Mesenchymal stem cell (in vitro differentiated cells and primary cell): ENCODE measurements at regions not wholly inside any gene's neighbourhood (a gene's known extent, or its start where the extent isn't known, plus 50 kb on each side); places are given as distances from the start of the nearest gene placed in this dataset.
A peak's percentile ranks its signal among the peaks of the same experiment; 100 is the strongest.
"Not testable (repeated sequence)": the region's sequence is repeated elsewhere in the genome, so short reads cannot be mapped to it uniquely, and the experiment has no call there.

Experiments used
- DNase-seq: peaks from one replicate; pipeline ENCODE4 v3.0.0-alpha.2; 2013
- H2AFZ ChIP-seq: one replicate; pipeline ENCODE4 v1.6.1; 2013; ENCODE audit warnings: low read depth, mild to moderate bottlenecking, control low read depth, inconsistent platforms, low read length, moderate library complexity
- H2AK5ac ChIP-seq: 2 replicates; pipeline ENCODE4 v1.6.1; 2013; ENCODE audit warnings: low read length, moderate library complexity, mild to moderate bottlenecking, inconsistent platforms; ENCODE audit not compliant: severe bottlenecking
- H2BK120ac ChIP-seq: one replicate; pipeline ENCODE4 v1.6.1; 2013; ENCODE audit warnings: low read depth, mild to moderate bottlenecking, inconsistent platforms, low read length, moderate library complexity
- H2BK12ac ChIP-seq, 2 experiments: one replicate each; pipeline ENCODE4 v1.6.1; 2013; ENCODE audit warnings: inconsistent platforms in 2 of 2, low read length in 2 of 2, mild to moderate bottlenecking in 2 of 2, moderate library complexity in 2 of 2, control low read depth in 1 of 2
- H2BK15ac ChIP-seq: one replicate; pipeline ENCODE4 v1.6.1; 2013; ENCODE audit warnings: mild to moderate bottlenecking, low read depth, inconsistent platforms; ENCODE audit not compliant: poor library complexity, severe bottlenecking
- H2BK5ac ChIP-seq: 2 replicates; pipeline ENCODE4 v1.6.1; 2013; ENCODE audit warnings: low read depth, mild to moderate bottlenecking, low read length, control low read depth, inconsistent platforms; ENCODE audit not compliant: poor library complexity, severe bottlenecking
- H3K14ac ChIP-seq, 2 experiments: one replicate each; pipeline ENCODE4 v1.6.1; 2013; ENCODE audit warnings: inconsistent platforms in 2 of 2, low read length in 2 of 2, control low read depth in 1 of 2, mild to moderate bottlenecking in 1 of 2, moderate library complexity in 1 of 2
- H3K18ac ChIP-seq, 2 experiments: one replicate each; pipeline ENCODE4 v1.6.1; 2013; ENCODE audit warnings: inconsistent platforms in 2 of 2, low read length in 2 of 2, control low read depth in 1 of 2, low read depth in 1 of 2, mild to moderate bottlenecking in 1 of 2
- H3K23ac ChIP-seq, 2 experiments: one replicate each; pipeline ENCODE4 v1.6.1; 2013; ENCODE audit warnings: inconsistent platforms in 2 of 2, low read length in 2 of 2, mild to moderate bottlenecking in 2 of 2, moderate library complexity in 2 of 2, control low read depth in 1 of 2
- H3K27ac ChIP-seq: 2 replicates; pipeline ENCODE4 v1.5.1; 2013; ENCODE audit warnings: mild to moderate bottlenecking, moderate library complexity, low read length, control low read depth, inconsistent platforms; ENCODE audit not compliant: poor library complexity, severe bottlenecking
- H3K27me3 ChIP-seq, 2 experiments: 2 replicates each; pipeline versions ENCODE4 v1.6.1 to v1.7.0; 2013; ENCODE audit warnings: low read length in 2 of 2, mild to moderate bottlenecking in 2 of 2, moderate library complexity in 2 of 2, control low read depth in 1 of 2, inconsistent platforms in 1 of 2; ENCODE audit not compliant: control insufficient read depth in 1 of 2, insufficient read depth in 1 of 2
- H3K36me3 ChIP-seq, 2 experiments: 2 replicates each; pipeline versions ENCODE4 v1.6.1 to v1.7.0; 2013; ENCODE audit warnings: low read length in 2 of 2, control low read depth in 1 of 2, inconsistent platforms in 1 of 2, low read depth in 1 of 2, mild to moderate bottlenecking in 1 of 2; ENCODE audit not compliant: insufficient read depth in 2 of 2, control insufficient read depth in 1 of 2
- H3K4ac ChIP-seq, 2 experiments: one replicate each; pipeline ENCODE4 v1.6.1; 2013; ENCODE audit warnings: inconsistent platforms in 2 of 2, low read length in 2 of 2, mild to moderate bottlenecking in 2 of 2, moderate library complexity in 2 of 2, control low read depth in 1 of 2, low read depth in 1 of 2
- H3K4me1 ChIP-seq: 2 replicates; pipeline ENCODE4 v1.6.1; 2013; ENCODE audit warnings: low read depth, low read length, control low read depth; ENCODE audit not compliant: control insufficient read depth, insufficient read depth
- H3K4me2 ChIP-seq: 2 replicates; pipeline ENCODE4 v1.6.1; 2013; ENCODE audit warnings: low read length, mild to moderate bottlenecking, inconsistent platforms; ENCODE audit not compliant: poor library complexity, severe bottlenecking
- H3K4me3 ChIP-seq, 2 experiments: 2 replicates each; pipeline versions ENCODE4 v1.5.1 to v1.7.0; 2013; ENCODE audit warnings: low read length in 2 of 2, mild to moderate bottlenecking in 2 of 2, control low read depth in 1 of 2, low read depth in 1 of 2; ENCODE audit not compliant: insufficient read depth in 1 of 2
- H3K79me1 ChIP-seq: replicated peaks from 2 replicates; pipeline ENCODE4 v1.6.1; 2013; ENCODE audit warnings: mild to moderate bottlenecking, control low read depth, low read length, inconsistent platforms; ENCODE audit not compliant: poor library complexity, severe bottlenecking
- H3K9ac ChIP-seq: 2 replicates; pipeline ENCODE4 v1.7.0; 2013; ENCODE audit warnings: mild to moderate bottlenecking, low read length, moderate library complexity
- H3K9me3 ChIP-seq: 2 replicates; pipeline ENCODE4 v1.7.0; 2013; ENCODE audit warnings: mild to moderate bottlenecking, low read length; ENCODE audit not compliant: control insufficient read depth
- H4K8ac ChIP-seq: one replicate; pipeline ENCODE4 v1.6.1; 2013; ENCODE audit warnings: inconsistent platforms, mild to moderate bottlenecking, low read length, moderate library complexity
- H4K91ac ChIP-seq: one replicate; pipeline ENCODE4 v1.6.1; 2013; ENCODE audit warnings: mild to moderate bottlenecking, low read length, inconsistent platforms
- WGBS: methylation state at CpG from one replicate; pipeline ENCODE4 v1.1.7; 2013; ENCODE audit warnings: mixed read lengths; 5-methylcytosine and 5-hydroxymethylcytosine counted together

DNA sequence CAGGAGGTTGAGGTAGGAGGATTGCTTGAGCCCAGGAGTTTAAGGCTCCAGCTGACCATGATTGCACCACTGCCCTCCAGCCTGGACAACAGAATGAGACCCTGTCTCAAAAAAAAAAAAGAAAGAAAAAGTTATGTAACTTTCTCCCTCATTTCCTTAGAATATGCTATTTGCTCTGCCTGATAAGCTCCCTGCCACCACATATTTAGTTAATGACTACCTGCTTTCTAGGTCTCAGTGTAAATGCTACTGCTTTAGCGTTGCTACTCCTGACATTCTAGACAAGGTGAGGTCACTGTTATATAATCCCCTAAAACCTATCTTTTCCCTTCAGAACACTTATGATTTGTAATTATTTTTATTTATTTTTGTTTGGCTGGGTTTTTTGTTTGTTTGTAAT lies 86.3 kb upstream of the AMN1 start:
- Histone ChIP-seq H3K27me3 (no peaks in the 10 kb centered on the region), H2AFZ (no peak overlapping the region), H3K27ac (no peak overlapping the region), H4K91ac (no peak overlapping the region), H3K14ac (no peak overlapping the region), H3K4me3 (no peak overlapping the region), H2BK12ac (no peak overlapping the region), H2BK15ac (no peak overlapping the region), H4K8ac (no peak overlapping the region), H2AK5ac (no peak overlapping the region), H3K79me1 (no peaks in the 10 kb centered on the region), H2BK5ac (no peak overlapping the region), H3K4me2 (no peak overlapping the region), H3K9me3 (no peaks in the 10 kb centered on the region), H3K36me3 (no peaks in the 10 kb centered on the region), H3K4me1 (no peaks in the 10 kb centered on the region), H3K18ac (no peak overlapping the region), H3K9ac (no peak overlapping the region), H2BK120ac (no peak overlapping the region), H3K4ac (no peak overlapping the region), H3K23ac (no peak overlapping the region)
- WGBS = 100% methylated on average over 1 of the region's 1 CpG
- DNase-seq = no peak

DNA sequence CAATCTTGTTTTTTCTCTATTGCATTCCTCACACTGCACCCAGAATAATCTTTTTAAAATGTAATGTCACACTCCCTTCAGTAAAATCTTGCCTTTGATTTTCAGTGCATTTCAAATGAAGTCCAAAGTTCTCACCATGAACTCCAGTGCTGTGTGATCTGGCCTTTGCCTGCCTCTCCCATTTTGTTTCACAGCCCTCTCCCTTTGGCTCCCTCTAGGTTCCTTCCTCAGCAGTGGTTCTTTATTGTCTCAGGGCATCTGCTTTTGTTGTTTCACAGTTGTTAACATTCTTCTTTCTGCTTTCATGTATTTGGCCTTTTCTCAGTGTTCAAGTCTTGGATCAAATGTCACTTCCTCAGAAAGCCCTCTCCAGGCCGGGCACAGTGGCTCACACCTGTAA lies 84.5 kb upstream of the AMN1 start:
- H2AK5ac ChIP-seq = no peak overlapping the region
- no peak overlapping the region for H4K91ac ChIP-seq
- no peak overlapping the region for H3K18ac ChIP-seq
- no peak overlapping the region for H3K14ac ChIP-seq
- no peak overlapping the region for H2BK5ac ChIP-seq
- H3K79me1 ChIP-seq = no peaks in the 10 kb centered on the region
- no peak overlapping the region for H3K4me2 ChIP-seq
- H3K4ac ChIP-seq = no peak overlapping the region
- no peak overlapping the region for H3K23ac ChIP-seq
- H3K36me3 ChIP-seq = no peaks in the 10 kb centered on the region
- 77% methylated on average over 1 of the region's 1 CpG for WGBS
- no peaks in the 10 kb centered on the region for H3K9me3 ChIP-seq
- H3K4me1 ChIP-seq = no peaks in the 10 kb centered on the region
- no peak overlapping the region for H2AFZ ChIP-seq
- no peak overlapping the region for H3K4me3 ChIP-seq
- no peak overlapping the region for H2BK12ac ChIP-seq
- no peak overlapping the region for H4K8ac ChIP-seq
- no peak for DNase-seq
- no peak overlapping the region for H2BK15ac ChIP-seq
- no peaks in the 10 kb centered on the region for H3K27me3 ChIP-seq
- no peak overlapping the region for H3K27ac ChIP-seq
- H2BK120ac ChIP-seq = no peak overlapping the region
- H3K9ac ChIP-seq = no peak overlapping the region

DNA sequence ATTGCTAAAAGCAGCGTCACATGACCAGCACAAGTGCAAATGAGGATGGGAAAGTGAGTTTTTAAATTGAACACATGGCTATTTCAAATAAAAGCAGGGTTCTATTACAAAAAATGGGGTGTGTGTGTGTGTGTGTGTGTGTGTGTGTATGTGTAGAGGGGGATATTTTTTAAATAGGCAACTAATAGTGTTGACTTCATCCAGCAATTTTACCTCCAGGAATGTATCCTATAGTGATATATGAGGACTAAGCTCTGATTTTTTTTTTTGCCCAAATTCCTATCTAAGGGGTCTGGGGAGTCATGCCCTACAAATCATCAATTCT lies 78.9 kb upstream of the AMN1 start:
- WGBS = 94% methylated on average over 1 of the region's 1 CpG
- Histone ChIP-seq H2BK5ac (no peak overlapping the region), H3K4me2 (no peak overlapping the region), H2BK15ac (no peak overlapping the region), H3K9me3 (no peaks in the 10 kb centered on the region), H3K79me1 (no peaks in the 10 kb centered on the region), H3K27me3 (no peaks in the 10 kb centered on the region), H3K23ac (no peak overlapping the region), H2BK120ac (no peak overlapping the region), H3K4me1 (no peaks in the 10 kb centered on the region), H2BK12ac (no peak overlapping the region), H3K36me3 (no peaks in the 10 kb centered on the region), H3K4ac (no peak overlapping the region), H3K4me3 (no peak overlapping the region), H4K8ac (no peak overlapping the region), H2AK5ac (no peak overlapping the region), H3K14ac (no peak overlapping the region), H3K18ac (no peak overlapping the region), H3K9ac (no peak overlapping the region), H4K91ac (no peak overlapping the region), H3K27ac (no peak overlapping the region), H2AFZ (no peak overlapping the region)
- no peak for DNase-seq

DNA sequence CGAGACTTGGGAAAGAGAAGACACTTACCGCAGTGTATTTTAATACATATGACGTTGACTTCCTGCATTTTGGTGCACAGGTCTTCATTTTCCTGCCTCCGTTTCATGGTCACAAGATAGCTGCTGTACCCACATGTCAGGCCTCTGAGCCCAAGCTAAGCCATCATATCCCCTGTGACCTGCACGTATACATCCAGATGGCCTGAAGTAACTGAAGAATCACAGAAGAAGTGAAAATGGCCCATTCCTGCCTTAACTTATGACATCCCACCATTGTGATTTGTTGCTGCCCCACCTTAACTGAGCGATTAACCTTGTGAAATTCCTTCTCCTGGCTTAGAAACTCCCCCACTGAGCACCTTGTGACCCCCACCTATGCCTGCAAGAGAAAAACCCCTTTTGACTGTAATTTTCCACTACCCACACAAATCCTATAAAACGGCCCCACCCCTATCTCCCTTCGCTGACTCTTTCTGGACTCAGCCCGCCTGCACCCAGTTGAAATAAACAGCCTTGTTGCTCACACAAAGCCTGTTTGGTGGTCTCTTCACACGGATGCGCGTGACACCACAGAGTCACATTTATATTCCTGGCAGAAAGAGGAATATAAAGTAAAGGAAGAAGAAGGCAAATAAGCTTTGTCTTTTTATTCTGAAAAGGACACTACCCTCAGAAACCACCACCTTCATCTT lies 78.4 kb upstream of the AMN1 start:
- not testable (repeated sequence) for H3K36me3 ChIP-seq, H3K4me2 ChIP-seq, H3K4me3 ChIP-seq, DNase-seq, H2BK12ac ChIP-seq, H3K23ac ChIP-seq, H2AFZ ChIP-seq, H2AK5ac ChIP-seq, H2BK15ac ChIP-seq, H2BK5ac ChIP-seq, H4K8ac ChIP-seq, H3K27ac ChIP-seq, H3K9ac ChIP-seq, H3K79me1 ChIP-seq, H3K4me1 ChIP-seq, H4K91ac ChIP-seq, H3K27me3 ChIP-seq, H3K4ac ChIP-seq, H3K9me3 ChIP-seq, H2BK120ac ChIP-seq, H3K14ac ChIP-seq
- peak overlapping the region in 1 of 2 experiments; percentile 24 for H3K18ac ChIP-seq
- WGBS = 94% methylated on average over 12 of the region's 12 CpGs
